ENCODE measurements at regions not wholly inside any gene's neighbourhood (a gene's known extent, or its start where the extent isn't known, plus 50 kb on each side); places are given as distances from the start of the nearest gene placed in this dataset.
A peak's percentile ranks its signal among the peaks of the same experiment; 100 is the strongest.

GRCh38 chr4:15233264-15233597 is 194.6 kb upstream of the C1QTNF7 start:
- H3K27ac ChIP-seq (ENCODE audit: control insufficient read depth, insufficient read depth), result no peak overlapping the region
- FAIRE-seq (peak; percentile 41), ATAC-seq (no peak), DNase-seq (ENCODE audit: low read depth, low spot score) (no peak)
- H3K9me3 ChIP-seq (replicated peaks; ENCODE audit: control insufficient read depth, insufficient read depth, low read length), result no peaks in the 10 kb centered on the region
- peak overlapping the region; percentile 60 for H2AFZ ChIP-seq (ENCODE audit: control insufficient read depth, low read depth, low read length)
- POLR2A ChIA-PET, result no interaction called here
- no peak overlapping the region for H3K9ac ChIP-seq (ENCODE audit: control insufficient read depth, insufficient read depth, low read length)
- SMC1A ChIA-PET (ENCODE audit: uncharacterized antibody, unreplicated experiment), result interaction anchor here (1.0 to 2.5 kb wide), 3 partner anchors 10 to 163 kb away, joined by 3 to 10 read pairs (median 7); no protein-coding TSS in a partner anchor
- no peaks in the 10 kb centered on the region; a peak in 1 of 4 replicates for H3K27me3 ChIP-seq (replicated peaks in 1 of 2; ENCODE audit: control insufficient read depth in 2 of 2, insufficient read depth in 2 of 2, low read length in 1 of 2)
- no peaks in the 10 kb centered on the region for H3K36me3 ChIP-seq (ENCODE audit: control insufficient read depth in 2 of 2, insufficient read depth in 2 of 2, low read length in 1 of 2)
- CTCF ChIA-PET, result interaction anchor here (0.5 to 5.1 kb wide), 8 partner anchors 9 to 865 kb away, joined by 3 to 41 read pairs (median 6); no protein-coding TSS in a partner anchor
- in situ Hi-C loops (cut with MboI) (loop anchor here (5.0 to 25.0 kb wide), 2 partner anchors 224 to 729 kb away; partner anchors contain the start of gene FGFBP2), intact Hi-C loops (cut with micrococcal nuclease; ENCODE audit: unreplicated experiment) (loop anchor here (10.0 kb wide), 1 partner anchor 482 kb away; no protein-coding TSS in a partner anchor)
- 31% methylated on average over 4 of the region's 4 CpGs for whole genome bisulfite sequencing (ENCODE audit: insufficient coverage, insufficient replicate concordance, low lambda C conversion rate, missing lambda C conversion rate)
- TF ChIP-seq ZNF207 (IDR thresholded peaks at IDR 0.05; ENCODE audit: borderline replicate concordance) (no peak), EED (IDR thresholded peaks at IDR 0.05; ENCODE audit: low read depth) (no peak), ZBED1 (IDR thresholded peaks at IDR 0.05; ENCODE audit: borderline replicate concordance) (no peak)
- H3K4me3 ChIP-seq, result no peak overlapping the region
- RAD21 ChIA-PET (ENCODE audit: unreplicated experiment), result interaction anchor here (1.2 to 1.6 kb wide), 4 partner anchors 9 to 225 kb away, joined by 3 to 5 read pairs (median 4); no protein-coding TSS in a partner anchor
- H4K20me1 ChIP-seq (ENCODE audit: control insufficient read depth, insufficient read depth), result no peaks in the 10 kb centered on the region
- peak overlapping the region; percentile 59; the same call in 1 of the 2 replicates for H3K4me2 ChIP-seq (ENCODE audit: control insufficient read depth, insufficient read depth)
- H3K79me2 ChIP-seq (ENCODE audit: control insufficient read depth, insufficient read depth, low read length), result no peaks in the 10 kb centered on the region
- no TSS peak for BruUV-seq (replicated peaks)
- peaks cover 11% of the 10 kb centered on the region for H3K4me1 ChIP-seq (ENCODE audit: control insufficient read depth, insufficient read depth, low read length)

GRCh38 chr4:15233626-15234025 is 194.2 kb upstream of the C1QTNF7 start:
- H3K9ac ChIP-seq (ENCODE audit: control insufficient read depth, insufficient read depth, low read length), result no peak overlapping the region
- H3K9me3 ChIP-seq (replicated peaks; ENCODE audit: control insufficient read depth, insufficient read depth, low read length), result no peaks in the 10 kb centered on the region
- H3K4me3 ChIP-seq, result no peak overlapping the region
- no TSS peak for BruUV-seq (replicated peaks)
- peak overlapping the region; percentile 60 for H2AFZ ChIP-seq (ENCODE audit: control insufficient read depth, low read depth, low read length)
- 2% methylated on average over 5 of the region's 5 CpGs for WGBS (ENCODE audit: insufficient coverage, insufficient replicate concordance, low lambda C conversion rate, missing lambda C conversion rate)
- in situ Hi-C loops (cut with MboI), result loop anchor here (5.0 to 25.0 kb wide), 2 partner anchors 224 to 729 kb away; partner anchors contain the start of gene FGFBP2
- peaks cover 11% of the 10 kb centered on the region for H3K4me1 ChIP-seq (ENCODE audit: control insufficient read depth, insufficient read depth, low read length)
- ATAC-seq (no peak; the same call in 2 of the 3 replicates), FAIRE-seq (no peak), DNase-seq (ENCODE audit: low read depth, low spot score) (no peak)
- no peaks in the 10 kb centered on the region for H3K27me3 ChIP-seq (replicated peaks in 1 of 2; ENCODE audit: control insufficient read depth in 2 of 2, insufficient read depth in 2 of 2, low read length in 1 of 2)
- ChIA-PET RAD21 (ENCODE audit: unreplicated experiment) (interaction anchor here (1.2 to 1.6 kb wide), 4 partner anchors 8 to 225 kb away, joined by 3 to 5 read pairs (median 4); no protein-coding TSS in a partner anchor), SMC1A (ENCODE audit: uncharacterized antibody, unreplicated experiment) (interaction anchor here (1.0 to 2.5 kb wide), 3 partner anchors 10 to 163 kb away, joined by 3 to 10 read pairs (median 7); no protein-coding TSS in a partner anchor), POLR2A (no interaction called here), CTCF (interaction anchor here (0.8 to 5.1 kb wide), 7 partner anchors 9 to 418 kb away, joined by 3 to 41 read pairs (median 7); no protein-coding TSS in a partner anchor)
- H3K36me3 ChIP-seq (ENCODE audit: control insufficient read depth in 2 of 2, insufficient read depth in 2 of 2, low read length in 1 of 2), result no peaks in the 10 kb centered on the region
- TF ChIP-seq CTCF (IDR thresholded peaks at IDR 0.05 in 2 of 3, conservative IDR thresholded peaks at IDR 0.05 in 1 of 3; ENCODE audit: control insufficient read depth in 2 of 3, extremely low read depth in 1 of 3, insufficient read depth in 1 of 3, low read depth in 3 of 3, low read length in 3 of 3) (no peak), RFX5 (IDR thresholded peaks at IDR 0.05; ENCODE audit: low read depth, low read length) (no peak), NR2C1 (IDR thresholded peaks at IDR 0.05) (no peak), PAX8 (IDR thresholded peaks at IDR 0.05) (no peak), SIX5 (IDR thresholded peaks at IDR 0.05; ENCODE audit: low read depth, low read length, severe bottlenecking) (no peak), SKIL (IDR thresholded peaks at IDR 0.05; ENCODE audit: low read depth, poor library complexity, severe bottlenecking) (no peak), ZNF217 (IDR thresholded peaks at IDR 0.05) (no peak)
- no peak overlapping the region for H3K27ac ChIP-seq (ENCODE audit: control insufficient read depth, insufficient read depth)
- no peaks in the 10 kb centered on the region for H4K20me1 ChIP-seq (ENCODE audit: control insufficient read depth, insufficient read depth)
- peak overlapping the region; percentile 59 for H3K4me2 ChIP-seq (ENCODE audit: control insufficient read depth, insufficient read depth)
- intact Hi-C loops (cut with micrococcal nuclease; ENCODE audit: unreplicated experiment), result loop anchor here (10.0 kb wide), 1 partner anchor 481 kb away; no protein-coding TSS in a partner anchor
- no peaks in the 10 kb centered on the region for H3K79me2 ChIP-seq (ENCODE audit: control insufficient read depth, insufficient read depth, low read length)
